Activated CD4-positive, alpha-beta T cell treated with anti-CD3 and anti-CD28 coated beads, Interleukin-10, Interleukin-2, amounts not matched to agents 100 ng/mL and 50 ng/mL, durations not matched to agents 16 hours and 8 hours (primary cell): ENCODE measurements at regions not wholly inside any gene's neighbourhood (a gene's known extent, or its start where the extent isn't known, plus 50 kb on each side); places are given as distances from the start of the nearest gene placed in this dataset.
"Not testable (repeated sequence)": the region's sequence is repeated elsewhere in the genome, so short reads cannot be mapped to it uniquely, and the experiment has no call there.

ENCODE experiments used
- DNase-seq: peaks from one replicate; pipeline ENCODE4 v3.0.0-alpha.2; 2020

- no peak for DNase-seq
Measured at GRCh38 chr7:120054376-120055100, 218.4 kb upstream of the KCND2 start.

- DNase-seq, result no peak
Measured at GRCh38 chr7:120055300-120055699, 217.7 kb upstream of the KCND2 start.

- no peak for DNase-seq
Measured at GRCh38 chr7:120056227-120056626, 216.7 kb upstream of the KCND2 start.

GRCh38 chr7:120059641-120060040 is 213.3 kb upstream of the KCND2 start:
- no peak for DNase-seq

- DNase-seq, result no peak
Measured at GRCh38 chr7:120060281-120060680, 212.7 kb upstream of the KCND2 start.

GRCh38 chr7:120060875-120061274 is 212.1 kb upstream of the KCND2 start:
- no peak for DNase-seq

DNA sequence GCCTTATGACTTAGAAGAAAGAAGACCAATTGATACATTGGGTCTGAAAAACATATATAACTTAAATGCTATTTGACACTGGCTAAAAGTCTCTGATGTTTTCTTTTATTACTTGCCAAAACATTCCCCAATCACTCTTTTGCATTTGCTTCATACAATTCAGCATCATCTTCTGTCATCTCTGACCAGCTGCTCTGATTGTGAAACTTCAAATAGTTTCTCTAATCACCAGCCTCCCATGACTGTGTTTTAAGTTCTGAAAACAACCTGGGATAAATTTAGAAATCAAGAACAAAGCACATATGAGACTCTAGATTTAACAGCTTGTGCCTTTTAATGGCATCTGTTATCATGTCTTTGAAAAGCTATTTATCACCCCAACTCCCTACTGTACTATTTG is 208.4 kb upstream of the KCND2 start:
- no peak for DNase-seq

- not testable (repeated sequence) for DNase-seq
Measured at GRCh38 chr7:120066898-120067297, 206.1 kb upstream of the KCND2 start.

DNA sequence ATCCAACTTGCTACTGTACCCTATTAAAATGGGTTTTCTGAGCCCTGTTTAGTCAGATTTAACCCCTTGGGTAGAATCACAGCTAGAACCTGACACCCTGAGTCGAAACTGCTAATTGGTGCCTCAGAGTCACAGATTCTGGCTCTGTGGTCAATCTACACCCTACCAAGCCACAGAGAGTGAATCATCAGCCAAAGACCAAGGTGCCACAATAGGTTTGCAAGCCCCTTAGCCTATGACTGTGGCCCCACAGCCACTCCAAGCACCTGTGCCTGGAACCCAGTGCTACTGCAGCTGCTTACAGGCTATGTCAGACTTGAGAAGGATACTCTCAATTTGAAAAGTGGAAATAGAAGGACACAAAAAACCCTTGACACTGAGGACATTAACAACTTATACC is 202.8 kb upstream of the KCND2 start:
- DNase-seq, result no peak

DNA sequence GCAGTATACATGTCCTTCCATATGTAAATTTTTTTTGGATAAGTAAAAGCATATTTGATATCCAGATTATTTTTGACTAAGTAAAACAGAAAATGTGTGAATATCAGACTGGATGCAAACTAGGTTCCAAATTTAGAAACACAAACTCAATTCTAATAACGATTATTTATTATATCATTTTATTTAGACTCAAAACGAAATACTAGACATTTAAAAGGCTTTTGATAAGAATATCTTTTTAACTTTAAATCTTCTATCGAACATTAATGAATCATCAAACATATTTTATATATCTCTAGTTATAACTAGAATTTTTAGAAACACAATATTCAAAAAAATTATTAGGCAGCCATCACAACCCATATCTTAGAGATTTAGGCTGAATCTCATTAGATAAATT is 195.2 kb upstream of the KCND2 start:
- DNase-seq, result no peak

DNA sequence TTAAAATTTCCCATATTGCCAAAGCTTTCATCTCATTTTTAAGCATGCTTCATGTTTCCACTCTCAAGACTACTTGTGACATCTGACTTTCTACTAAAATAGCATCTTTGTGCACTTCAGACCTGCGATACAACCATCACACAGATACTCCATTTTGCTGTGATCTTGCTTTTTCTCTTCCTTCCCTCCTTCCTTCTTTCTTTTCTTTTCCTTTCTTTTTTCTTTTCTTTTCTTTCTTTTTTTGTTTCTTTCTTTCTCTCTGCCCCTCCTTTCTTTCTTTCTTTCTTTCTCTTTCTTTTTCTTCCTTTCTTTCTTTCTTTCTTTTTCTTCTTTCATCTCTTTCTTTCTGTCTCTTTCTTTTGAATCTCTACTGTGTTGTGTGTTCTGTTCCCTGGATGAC is 194.0 kb upstream of the KCND2 start:
- DNase-seq, result no peak

- no peak for DNase-seq
Measured at GRCh38 chr7:120079704-120080103, 193.3 kb upstream of the KCND2 start.

DNA sequence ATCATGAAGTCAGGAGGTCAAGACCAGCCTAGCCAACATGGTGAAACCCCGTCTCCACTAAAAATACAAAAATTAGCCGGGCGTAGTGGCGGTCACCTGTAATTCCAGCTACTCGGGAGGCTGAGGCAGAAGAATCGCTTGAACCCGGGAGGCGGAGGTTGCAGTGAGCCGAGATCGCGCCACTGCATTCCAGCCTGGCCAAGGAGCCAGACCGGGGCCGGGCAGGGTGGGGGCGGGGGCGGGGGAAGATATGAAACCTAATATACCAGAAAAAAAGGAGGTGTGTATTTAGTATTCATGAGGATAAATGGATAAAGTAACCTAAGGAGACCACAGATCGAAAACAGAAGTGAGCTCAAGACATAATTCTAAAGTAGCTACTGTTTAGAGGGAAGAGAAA is 186.5 kb upstream of the KCND2 start:
- DNase-seq, result not testable (repeated sequence)

- DNase-seq, result no peak
Measured at GRCh38 chr7:120089968-120090367, 183.0 kb upstream of the KCND2 start.

DNA sequence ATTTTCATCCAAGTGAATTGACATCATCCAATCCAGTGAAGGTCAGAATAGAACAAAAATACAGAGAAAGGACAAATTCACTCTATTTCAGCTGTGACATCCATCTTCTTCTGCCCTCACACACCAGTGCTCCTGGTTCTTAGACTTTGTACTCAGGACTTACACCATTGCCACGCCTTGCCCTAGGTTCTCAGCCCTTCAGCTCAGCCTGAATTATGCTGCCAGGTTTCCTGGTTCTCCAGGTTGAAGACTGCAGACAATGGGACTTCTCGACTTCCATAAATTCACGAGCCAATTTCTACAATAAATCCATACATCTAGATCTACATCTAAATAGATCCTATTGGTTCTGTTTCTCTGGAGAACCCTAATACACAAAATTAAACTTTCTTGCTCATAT is 181.2 kb upstream of the KCND2 start:
- no peak for DNase-seq

- DNase-seq, result no peak
Measured at GRCh38 chr7:120097020-120097419, 176.0 kb upstream of the KCND2 start.

DNA sequence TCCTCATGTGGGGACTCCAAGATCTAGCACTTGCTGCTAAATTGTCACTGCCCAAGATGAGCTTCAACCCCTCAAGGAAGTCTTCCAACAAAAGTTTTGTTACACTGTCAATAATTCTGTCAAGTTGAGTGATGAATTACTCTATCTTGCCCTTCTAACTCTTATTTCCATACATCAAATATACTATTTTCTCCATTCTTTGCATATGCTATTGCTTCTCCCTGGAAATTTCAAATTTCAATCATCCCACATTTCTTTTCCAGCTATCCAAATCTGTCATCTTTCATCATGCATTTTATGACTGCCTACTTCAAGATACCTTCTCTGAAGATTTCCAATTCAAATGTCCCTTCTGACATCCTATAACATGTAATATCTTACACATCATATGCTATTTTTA is 175.2 kb upstream of the KCND2 start:
- DNase-seq, result no peak

- DNase-seq, result no peak
Measured at GRCh38 chr7:120108376-120108775, 164.6 kb upstream of the KCND2 start.

DNA sequence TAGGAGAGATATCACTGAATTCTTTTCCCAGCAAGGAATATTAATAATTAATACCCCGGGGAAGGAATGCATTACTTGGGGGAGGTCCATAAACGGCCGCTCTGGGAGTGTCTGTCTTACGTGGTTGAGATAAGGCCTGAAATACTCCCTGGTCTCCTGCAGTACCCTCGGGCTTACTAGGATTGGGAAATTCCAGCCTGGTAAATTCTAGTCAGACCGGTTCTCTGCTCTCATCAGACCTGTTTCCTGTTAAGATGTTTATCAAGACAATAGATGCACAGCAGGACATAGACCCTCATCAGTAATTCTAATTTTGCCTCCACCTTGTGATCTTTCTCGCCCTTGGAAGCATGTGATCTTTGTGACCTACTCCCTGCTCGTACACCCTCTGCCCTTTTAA is 162.8 kb upstream of the KCND2 start:
- no peak for DNase-seq

DNA sequence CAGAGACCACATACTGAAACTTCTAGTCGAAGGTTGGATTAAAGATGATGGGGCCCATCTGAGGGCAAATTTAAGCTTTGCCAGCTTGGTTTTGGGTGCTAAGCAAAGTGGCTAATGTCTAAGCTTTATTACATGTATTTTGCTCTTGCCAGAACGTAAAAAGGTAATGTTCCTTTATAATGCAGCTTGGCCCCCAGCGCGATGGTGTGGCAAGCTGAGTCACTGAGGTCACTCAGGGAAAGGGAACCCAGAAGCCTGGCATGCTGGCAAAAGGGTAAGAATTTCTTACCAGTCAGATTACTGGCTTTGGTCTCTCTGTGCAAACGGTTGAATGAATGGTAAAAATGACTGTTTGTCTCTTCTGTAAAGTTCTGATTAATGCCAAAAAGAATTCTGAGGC is 158.3 kb upstream of the KCND2 start:
- no peak for DNase-seq

GRCh38 chr7:120123528-120123927 is 149.4 kb upstream of the KCND2 start:
- no peak for DNase-seq

- DNase-seq, result no peak
Measured at GRCh38 chr7:120131096-120131839, 141.7 kb upstream of the KCND2 start.

DNA sequence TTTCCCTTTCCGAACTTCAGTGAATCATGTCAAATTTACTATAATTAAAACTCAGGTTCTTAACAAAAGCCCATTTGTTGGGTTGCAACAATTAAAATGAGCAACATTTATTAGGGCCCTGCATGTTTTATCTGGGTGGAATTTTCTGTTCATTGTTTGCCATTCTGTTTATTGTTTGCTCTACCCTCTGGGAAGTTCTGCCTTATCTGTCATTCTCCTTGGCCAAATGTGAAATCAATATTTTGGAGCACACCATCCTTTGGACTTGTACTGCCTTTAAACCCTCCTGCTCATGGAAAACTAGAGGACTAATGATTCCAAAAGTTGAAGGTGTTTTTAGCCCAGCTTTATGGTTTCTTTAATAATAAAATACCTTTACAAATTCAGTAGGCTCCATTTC is 134.5 kb upstream of the KCND2 start:
- DNase-seq, result no peak

GRCh38 chr7:120156476-120156875 is 116.5 kb upstream of the KCND2 start:
- no peak for DNase-seq

DNA sequence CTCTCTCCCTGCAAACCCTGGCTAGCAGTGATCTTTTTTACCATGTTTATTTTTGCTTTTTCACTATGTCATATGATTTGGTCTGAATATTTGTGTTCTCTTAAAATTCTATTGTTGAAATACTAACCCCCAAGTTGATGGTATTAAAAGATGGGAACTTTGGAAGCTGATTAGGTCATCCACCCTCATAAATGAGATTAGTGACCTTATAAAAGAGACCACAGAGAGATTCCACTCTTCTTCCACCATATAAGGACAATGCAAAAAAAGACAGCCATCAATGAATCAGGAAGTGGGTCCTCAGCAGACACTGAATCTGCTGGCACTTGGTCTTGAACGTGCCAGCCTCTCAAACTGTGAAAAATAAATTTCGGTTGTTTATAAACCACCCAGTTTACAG is 112.8 kb upstream of the KCND2 start:
- no peak for DNase-seq
